ENCODE measurements at regions not wholly inside any gene's neighbourhood (a gene's known extent, or its start where the extent isn't known, plus 50 kb on each side); places are given as distances from the start of the nearest gene placed in this dataset.
"Not testable (repeated sequence)": the region's sequence is repeated elsewhere in the genome, so short reads cannot be mapped to it uniquely, and the experiment has no call there.

- 95% methylated on average over 1 of the region's 1 CpG for WGBS
- TF ChIP-seq POLR2A (IDR thresholded peaks at IDR 0.05; ENCODE audit: low read depth) (no peak), POLR2AphosphoS5 (IDR thresholded peaks at IDR 0.05) (no peak), EP300 (IDR thresholded peaks at IDR 0.05) (no peak)
These were observed 55.2 kb upstream of the MDM1 start for GRCh38 chr12:68387338-68387737.

DNA sequence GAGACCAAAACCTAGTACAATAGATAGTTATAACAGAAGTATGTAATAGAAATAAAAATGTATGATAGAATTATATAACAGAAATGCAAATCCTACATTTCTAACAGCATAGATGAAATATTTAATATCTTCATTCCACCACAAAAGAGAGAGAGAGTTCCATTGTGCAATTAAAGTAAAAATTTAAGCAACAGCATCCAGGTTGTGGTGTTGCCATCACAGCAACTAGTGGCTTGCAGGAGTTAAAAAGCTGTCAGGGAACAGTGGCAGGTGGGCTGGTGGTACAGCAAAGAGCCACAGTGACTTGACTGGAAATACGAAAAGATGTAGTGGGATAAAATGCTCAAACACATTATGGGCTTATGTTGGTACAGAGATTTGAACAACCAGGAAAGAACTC lies 57.1 kb upstream of the MDM1 start:
- TF ChIP-seq POLR2AphosphoS5 (IDR thresholded peaks at IDR 0.05) (no peak), POLR2A (IDR thresholded peaks at IDR 0.05; ENCODE audit: low read depth) (no peak), EP300 (IDR thresholded peaks at IDR 0.05) (no peak)
- TF ChIP-seq, protein P1, sequence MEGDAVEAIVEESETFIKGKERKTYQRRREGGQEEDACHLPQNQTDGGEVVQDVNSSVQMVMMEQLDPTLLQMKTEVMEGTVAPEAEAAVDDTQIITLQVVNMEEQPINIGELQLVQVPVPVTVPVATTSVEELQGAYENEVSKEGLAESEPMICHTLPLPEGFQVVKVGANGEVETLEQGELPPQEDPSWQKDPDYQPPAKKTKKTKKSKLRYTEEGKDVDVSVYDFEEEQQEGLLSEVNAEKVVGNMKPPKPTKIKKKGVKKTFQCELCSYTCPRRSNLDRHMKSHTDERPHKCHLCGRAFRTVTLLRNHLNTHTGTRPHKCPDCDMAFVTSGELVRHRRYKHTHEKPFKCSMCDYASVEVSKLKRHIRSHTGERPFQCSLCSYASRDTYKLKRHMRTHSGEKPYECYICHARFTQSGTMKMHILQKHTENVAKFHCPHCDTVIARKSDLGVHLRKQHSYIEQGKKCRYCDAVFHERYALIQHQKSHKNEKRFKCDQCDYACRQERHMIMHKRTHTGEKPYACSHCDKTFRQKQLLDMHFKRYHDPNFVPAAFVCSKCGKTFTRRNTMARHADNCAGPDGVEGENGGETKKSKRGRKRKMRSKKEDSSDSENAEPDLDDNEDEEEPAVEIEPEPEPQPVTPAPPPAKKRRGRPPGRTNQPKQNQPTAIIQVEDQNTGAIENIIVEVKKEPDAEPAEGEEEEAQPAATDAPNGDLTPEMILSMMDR (IDR thresholded peaks at IDR 0.05), result no peak
- Histone ChIP-seq H3K4me3 (no peak overlapping the region), H3K9me3 (peaks cover 0 to 10% (median 8%) of the 10 kb centered on the region in 4 donors), H3K4me1 (no peaks in the 10 kb centered on the region), H3K27ac (replicated peaks in 1 of 4) (no peak overlapping the region), H3K36me3 (no peaks in the 10 kb centered on the region), H3K27me3 (no peaks in the 10 kb centered on the region)
- intact Hi-C loops (cut with DNase I), result no loop called here
- WGBS, result 79% methylated on average over 1 of the region's 1 CpG
- no peak for DNase-seq (ENCODE audit: extremely low spot score)

More at GRCh38 chr12:68387338-68387737, 55.2 kb upstream of the MDM1 start:
- Histone ChIP-seq H3K4me1 (no peaks in the 10 kb centered on the region), H3K27ac (replicated peaks in 1 of 4) (no peak overlapping the region), H3K27me3 (no peaks in the 10 kb centered on the region), H3K36me3 (no peaks in the 10 kb centered on the region), H3K4me3 (no peak overlapping the region), H3K9me3 (peaks cover 0 to 10% (median 8%) of the 10 kb centered on the region in 4 donors)
- intact Hi-C loops (cut with DNase I), result no loop called here
- no peak for DNase-seq (ENCODE audit: extremely low spot score)

DNA sequence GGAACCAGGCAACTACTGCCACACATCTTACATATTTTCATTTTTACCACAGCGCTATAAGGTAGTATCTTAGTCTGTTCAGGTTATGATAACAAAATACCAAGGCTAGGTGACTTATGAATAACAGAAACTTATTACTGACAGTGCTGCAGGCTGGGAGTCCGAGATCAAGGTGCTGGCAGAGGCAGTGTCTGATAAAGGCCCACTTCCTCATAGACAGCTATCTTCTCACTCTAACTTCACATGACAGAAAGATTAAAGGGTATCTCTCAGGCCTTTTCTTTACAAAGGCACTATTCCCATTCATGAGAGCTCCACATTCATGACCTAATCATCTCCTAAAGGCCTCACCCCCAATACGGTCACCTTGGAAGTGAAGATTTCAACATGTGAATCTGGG lies 59.8 kb upstream of the MDM1 start:
- Histone ChIP-seq H3K27ac (replicated peaks in 1 of 4) (no peak overlapping the region), H3K4me1 (no peaks in the 10 kb centered on the region), H3K9me3 (peaks cover 0 to 10% (median 8%) of the 10 kb centered on the region in 4 donors), H3K4me3 (no peak overlapping the region), H3K27me3 (no peaks in the 10 kb centered on the region), H3K36me3 (no peaks in the 10 kb centered on the region)
- no peak for TF ChIP-seq POLR2A (IDR thresholded peaks at IDR 0.05; ENCODE audit: low read depth)
- TF ChIP-seq EP300 (IDR thresholded peaks at IDR 0.05), result no peak
- TF ChIP-seq POLR2AphosphoS5 (IDR thresholded peaks at IDR 0.05), result no peak
- TF ChIP-seq, protein P1 (IDR thresholded peaks at IDR 0.05), result no peak
- 92% methylated on average over 3 of the region's 3 CpGs for WGBS
- DNase-seq (ENCODE audit: extremely low spot score), result peak; percentile 37
- intact Hi-C loops (cut with DNase I), result no loop called here

GRCh38 chr12:68392376-68392775 lies 60.2 kb upstream of the MDM1 start:
- DNase-seq (ENCODE audit: extremely low spot score), result peak; percentile 42
- no peak overlapping the region for H3K4me3 ChIP-seq
- H3K27ac ChIP-seq (replicated peaks in 1 of 4), result no peak overlapping the region
- intact Hi-C loops (cut with DNase I), result no loop called here
- H3K4me1 ChIP-seq, result no peaks in the 10 kb centered on the region
- no peaks in the 10 kb centered on the region for H3K27me3 ChIP-seq
- TF ChIP-seq, protein P1 (IDR thresholded peaks at IDR 0.05), result no peak
- TF ChIP-seq POLR2AphosphoS5 (IDR thresholded peaks at IDR 0.05) (no peak), EP300 (IDR thresholded peaks at IDR 0.05) (no peak), POLR2A (IDR thresholded peaks at IDR 0.05; ENCODE audit: low read depth) (no peak)
- no peaks in the 10 kb centered on the region for H3K36me3 ChIP-seq
- H3K9me3 ChIP-seq, result peaks cover 0 to 10% (median 8%) of the 10 kb centered on the region in 4 donors

DNA sequence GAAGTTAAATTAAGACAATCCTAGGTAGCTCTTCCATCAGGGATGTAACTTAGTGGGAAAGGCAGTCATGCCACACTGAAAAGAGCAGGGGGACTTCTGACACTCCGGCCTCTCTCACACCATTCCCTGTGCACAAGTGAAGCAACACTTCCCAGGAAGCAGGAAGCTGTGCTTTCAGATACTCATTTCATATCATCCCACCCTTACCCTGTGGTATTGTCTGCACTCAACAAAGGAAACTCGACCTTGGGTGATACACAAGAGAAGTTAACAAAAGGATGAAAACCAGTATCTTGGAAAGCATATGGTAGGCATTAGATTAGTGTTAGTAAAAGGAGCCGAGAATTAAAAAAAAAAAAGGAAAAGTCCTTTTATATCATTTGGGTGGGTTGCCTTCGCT lies 61.3 kb upstream of the MDM1 start:
- WGBS, result 75% methylated on average over 4 of the region's 4 CpGs
- Histone ChIP-seq H3K36me3 (no peaks in the 10 kb centered on the region), H3K9me3 (peaks cover 0 to 10% (median 8%) of the 10 kb centered on the region in 4 donors), H3K27ac (replicated peaks in 1 of 4) (no peak overlapping the region), H3K27me3 (no peaks in the 10 kb centered on the region), H3K4me3 (no peak overlapping the region), H3K4me1 (no peaks in the 10 kb centered on the region)
- TF ChIP-seq EP300 (IDR thresholded peaks at IDR 0.05), result no peak
- intact Hi-C loops (cut with DNase I), result no loop called here
- no peak for DNase-seq (ENCODE audit: extremely low spot score)

GRCh38 chr12:68397566-68398158 lies 65.5 kb upstream of the MDM1 start:
- no peak for TF ChIP-seq EP300 (IDR thresholded peaks at IDR 0.05)
- TF ChIP-seq, protein P1 (IDR thresholded peaks at IDR 0.05), result no peak
- TF ChIP-seq POLR2A (IDR thresholded peaks at IDR 0.05; ENCODE audit: low read depth), result no peak
- TF ChIP-seq POLR2AphosphoS5 (IDR thresholded peaks at IDR 0.05), result no peak
- Histone ChIP-seq H3K27ac (replicated peaks in 1 of 4) (no peak overlapping the region), H3K36me3 (no peaks in the 10 kb centered on the region), H3K4me1 (no peaks in the 10 kb centered on the region), H3K4me3 (no peak overlapping the region), H3K27me3 (no peaks in the 10 kb centered on the region), H3K9me3 (no peaks in the 10 kb centered on the region)
- WGBS, result 81% methylated on average over 4 of the region's 4 CpGs
- peak; percentile 37 for DNase-seq (ENCODE audit: extremely low spot score)
- intact Hi-C loops (cut with DNase I), result no loop called here

GRCh38 chr12:68398689-68399088 lies 66.5 kb upstream of the MDM1 start:
- H3K4me3 ChIP-seq; H3K27me3 ChIP-seq; H3K4me1 ChIP-seq; H3K27ac ChIP-seq (replicated peaks in 1 of 4); DNase-seq (ENCODE audit: extremely low spot score); H3K9me3 ChIP-seq; intact Hi-C loops (cut with DNase I); H3K36me3 ChIP-seq: not testable (repeated sequence)
- WGBS, result 96% methylated on average over 6 of the region's 6 CpGs
